Head of caudate nucleus (tissue), 42 donors: ENCODE measurements at regions not wholly inside any gene's neighbourhood (a gene's known extent, or its start where the extent isn't known, plus 50 kb on each side); places are given as distances from the start of the nearest gene placed in this dataset.

Source experiments
- DNase-seq, 42 donors: peaks; one replicate each; pipeline versions ENCODE4 v3.0.0 to v3.0.0-alpha.2; 2020 to 2021; ENCODE audit warnings: mixed read lengths in 7 of 42
- intact Hi-C: fragments of 100-400 bp; cut with DNase I; formaldehyde crosslinking; loops from one replicate; pipeline ENCODE4 v1.15.0; 2022

DNA sequence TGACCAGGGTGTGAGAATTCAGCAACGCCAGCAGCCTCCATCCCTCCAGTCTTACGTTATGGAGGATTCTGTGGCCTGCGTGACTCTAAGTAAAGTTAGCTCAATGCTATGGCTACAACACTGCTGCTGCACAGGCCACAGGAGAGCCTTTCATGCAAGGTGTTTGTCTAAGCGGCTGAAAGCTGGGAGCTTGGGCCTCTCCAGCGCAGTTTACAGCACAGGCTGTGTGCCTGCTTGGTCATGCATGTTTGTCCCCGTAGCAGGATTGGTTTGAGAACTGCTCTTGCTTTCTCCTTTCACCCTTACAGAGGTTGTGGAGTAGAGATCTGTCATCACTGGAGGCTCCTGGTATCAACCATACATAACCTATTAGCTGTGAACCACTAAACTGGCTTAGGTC is 113.1 kb upstream of the TMCC3 start:
- no peak for DNase-seq
- intact Hi-C loops: loop anchor here (10.0 kb wide), 1 partner anchor 219 kb away; no protein-coding TSS in a partner anchor

DNA sequence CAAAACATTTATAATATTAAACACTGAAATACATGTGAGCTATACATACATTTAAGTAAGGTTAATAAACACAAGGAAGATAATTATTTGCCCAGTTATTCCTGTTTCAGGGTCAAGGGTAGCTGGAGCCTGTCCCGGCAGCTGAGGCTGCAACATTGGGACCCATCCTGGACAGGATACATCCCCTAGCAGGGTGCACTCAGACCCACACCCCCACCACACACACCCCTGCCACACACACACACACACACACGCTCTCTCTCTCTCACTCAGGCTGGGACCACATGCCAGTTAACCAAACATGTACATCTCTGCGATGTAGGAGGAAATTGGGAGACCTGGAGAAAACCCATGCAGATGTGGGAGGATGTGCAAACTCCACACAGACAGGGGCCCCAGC is 112.6 kb upstream of the TMCC3 start:
- DNase-seq: no peak
- intact Hi-C loops: loop anchor here (10.0 kb wide), 1 partner anchor 218 kb away; no protein-coding TSS in a partner anchor

DNA sequence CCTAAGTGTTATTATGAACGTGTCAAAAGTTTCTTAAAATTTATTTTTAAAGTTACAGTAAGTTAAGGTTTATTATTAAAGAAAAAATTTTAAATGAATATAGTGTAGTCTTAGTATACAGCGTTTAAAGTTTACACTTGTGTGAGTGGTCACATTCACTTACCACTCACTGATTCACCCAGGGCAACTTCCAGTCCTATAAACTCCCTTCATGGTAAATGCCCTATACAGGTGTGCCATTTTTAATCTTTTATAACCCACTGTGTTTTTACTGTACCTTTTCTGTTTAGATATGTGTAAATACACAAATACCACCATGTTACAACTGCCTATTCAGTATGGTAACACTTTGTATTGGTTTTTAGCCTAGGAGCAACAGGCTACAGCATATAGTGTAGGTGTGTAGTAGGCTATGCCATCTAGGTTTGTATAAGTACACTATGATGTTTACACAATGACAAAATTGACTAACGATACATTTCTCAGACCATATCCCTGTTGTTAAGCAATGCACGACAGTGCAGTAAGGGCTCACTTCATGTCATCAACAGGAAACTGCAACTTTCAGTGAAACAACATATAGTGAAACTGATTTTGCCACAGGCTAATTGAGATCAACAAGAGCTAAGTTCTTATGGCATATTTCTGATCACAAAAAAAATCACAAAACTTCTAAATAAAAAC is 112.0 kb upstream of the TMCC3 start:
- peak in 1 of 42 donors; percentile 3 for DNase-seq
- intact Hi-C loops: loop anchor here (10.0 kb wide), 1 partner anchor 218 kb away; no protein-coding TSS in a partner anchor

DNA sequence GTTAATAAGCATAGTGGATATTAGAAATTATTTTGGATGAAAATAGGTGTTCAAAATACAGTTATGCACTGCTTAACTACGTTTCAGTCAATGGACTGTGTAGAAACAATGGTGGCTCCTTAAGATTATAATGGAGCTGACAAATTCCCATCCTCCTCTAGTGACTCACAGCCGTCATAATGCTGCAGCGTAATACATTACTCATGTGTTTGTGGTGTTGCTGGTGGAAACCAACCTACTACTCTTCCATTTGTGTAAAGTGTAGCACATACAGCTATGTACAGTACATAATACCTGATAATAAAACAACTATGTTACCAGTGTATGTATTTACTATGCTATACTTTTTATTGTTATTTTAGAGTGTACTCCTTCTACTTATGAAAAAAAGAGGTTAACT is 111.2 kb upstream of the TMCC3 start:
- intact Hi-C loops: loop anchor here (10.0 kb wide), 1 partner anchor 217 kb away; no protein-coding TSS in a partner anchor
- DNase-seq: no peak

DNA sequence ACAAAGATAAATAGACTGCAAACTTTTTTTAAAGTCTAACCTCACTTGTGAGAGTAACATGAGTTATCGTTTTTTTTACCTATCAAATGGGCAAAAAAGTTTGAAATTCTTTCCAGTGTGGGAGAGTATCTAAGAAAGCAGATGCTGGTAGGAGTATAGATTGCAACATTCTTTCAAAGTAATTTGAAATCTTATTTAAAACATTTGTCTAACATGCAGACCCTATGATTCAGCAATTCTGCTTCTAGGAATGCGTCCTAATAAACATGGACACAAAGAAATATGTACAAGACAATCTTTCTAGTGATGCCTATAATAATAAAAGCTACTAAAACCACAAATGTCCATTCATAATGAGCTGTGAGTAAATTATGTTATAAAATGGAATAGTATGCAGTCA is 110.4 kb upstream of the TMCC3 start:
- no peak for DNase-seq
- intact Hi-C loops: loop anchor here (10.0 kb wide), 1 partner anchor 216 kb away; no protein-coding TSS in a partner anchor

DNA sequence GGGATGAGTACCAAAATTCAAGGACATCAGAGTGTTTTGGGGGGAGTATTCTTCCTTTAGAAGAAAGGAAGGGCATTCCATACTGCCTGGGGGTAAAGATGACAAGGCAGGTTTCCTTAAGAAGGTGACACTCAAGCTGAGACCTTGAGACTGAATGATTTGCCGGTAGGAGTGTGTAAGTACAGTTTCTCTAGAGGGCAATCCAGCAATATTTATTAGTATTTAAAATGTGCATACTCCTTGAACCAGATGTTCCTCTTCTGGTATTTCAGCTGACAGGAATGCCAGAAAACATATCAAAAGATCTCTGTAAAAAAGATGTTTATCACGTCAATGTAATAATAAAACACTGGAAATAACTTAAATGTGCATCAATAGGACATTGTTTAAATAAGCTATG is 106.4 kb upstream of the TMCC3 start:
- intact Hi-C loops: no loop called here

DNA sequence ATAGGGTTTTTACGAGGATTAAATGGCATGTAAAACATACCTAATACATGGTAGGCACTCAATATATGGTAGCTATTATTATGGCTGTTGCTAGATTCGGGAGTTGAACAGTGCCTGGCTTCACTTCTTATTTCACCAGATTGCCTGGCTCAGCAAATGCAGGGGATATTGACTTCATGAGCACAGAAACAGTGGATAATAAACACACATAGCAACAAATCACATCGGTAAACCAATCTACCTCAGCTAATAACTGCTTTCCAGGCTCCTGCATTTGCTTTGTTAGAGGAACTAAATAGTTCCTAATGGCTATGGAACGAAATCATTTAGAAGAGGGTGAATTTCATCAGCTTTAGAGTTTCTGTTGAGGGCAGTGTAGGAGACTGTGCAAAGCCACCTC is 105.2 kb upstream of the TMCC3 start:
- intact Hi-C loops: no loop called here
- DNase-seq: no peak

More for the DNA sequence above, 106.4 kb upstream of the TMCC3 start:
- DNase-seq: no peak

DNA sequence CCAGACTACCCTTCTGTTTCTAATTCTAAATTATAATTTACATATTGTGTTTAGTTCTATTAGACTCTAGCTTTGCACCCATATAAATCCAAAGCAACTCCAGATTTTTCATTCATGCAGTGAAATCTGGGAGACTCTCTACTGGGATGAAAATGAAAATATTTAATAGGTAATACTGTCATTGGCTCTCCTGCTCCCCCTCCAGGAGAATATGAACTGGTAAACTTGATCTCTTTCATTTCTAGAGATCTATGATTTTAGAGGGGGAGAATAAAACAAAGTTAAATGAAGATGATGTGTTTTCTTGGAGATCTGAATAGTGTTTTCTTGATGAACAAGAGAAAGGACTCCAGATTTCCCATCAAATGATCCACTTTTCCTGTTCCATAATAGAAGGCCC is 104.3 kb upstream of the TMCC3 start:
- intact Hi-C loops: no loop called here
- no peak for DNase-seq

DNA sequence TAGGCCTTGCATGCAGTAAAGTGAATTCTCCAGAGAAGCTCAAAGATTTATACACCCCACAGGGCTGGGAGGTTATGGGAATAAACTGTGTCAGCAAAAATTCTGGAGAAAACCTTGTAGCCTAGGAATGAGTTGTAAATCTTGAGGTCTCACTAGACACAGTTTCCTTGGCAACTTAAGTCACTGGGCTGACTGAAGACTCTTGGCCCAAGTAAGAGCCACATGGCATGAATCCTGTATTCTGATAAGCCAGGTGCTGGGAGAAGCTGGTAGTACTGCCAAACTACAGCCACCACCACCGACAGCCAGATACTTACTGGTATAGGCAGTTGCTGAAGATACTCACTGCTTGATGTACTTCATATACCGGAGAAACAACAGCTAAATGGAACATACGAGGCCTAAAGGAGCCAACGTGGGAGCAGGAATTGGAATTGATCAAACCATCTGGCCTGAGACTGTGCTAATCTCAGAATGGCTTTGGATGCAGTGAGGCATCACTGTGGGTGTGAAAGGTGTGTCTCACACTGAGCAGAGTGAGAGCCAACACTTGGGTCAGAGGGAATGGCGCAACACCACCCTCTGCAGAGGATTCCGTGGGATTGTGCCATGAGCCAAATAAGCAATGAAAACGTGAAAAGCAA is 102.8 kb upstream of the TMCC3 start:
- peak in 3 of 42 donors; percentile 14 to 33 (median 17) for DNase-seq
- intact Hi-C loops: no loop called here

DNA sequence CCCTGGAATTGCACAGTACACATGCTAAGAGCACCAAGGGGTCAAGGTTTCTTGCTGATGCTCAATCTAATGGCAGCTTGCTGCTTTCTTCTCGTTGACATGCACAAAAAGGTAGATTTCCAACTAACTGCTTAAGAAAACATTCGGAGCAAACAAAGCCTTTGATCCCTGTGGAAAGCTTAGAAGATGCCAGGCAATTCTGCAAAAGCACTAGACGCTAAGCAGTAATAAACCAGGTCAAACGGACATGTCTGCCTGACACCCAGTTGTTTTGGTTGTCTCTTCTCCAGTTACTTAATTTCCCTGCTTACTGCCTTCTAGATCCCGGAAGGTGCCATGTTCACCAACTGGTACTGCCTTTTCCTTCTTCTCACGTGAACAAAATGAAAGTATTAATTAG is 100.5 kb upstream of the TMCC3 start:
- intact Hi-C loops: no loop called here
- no peak for DNase-seq

DNA sequence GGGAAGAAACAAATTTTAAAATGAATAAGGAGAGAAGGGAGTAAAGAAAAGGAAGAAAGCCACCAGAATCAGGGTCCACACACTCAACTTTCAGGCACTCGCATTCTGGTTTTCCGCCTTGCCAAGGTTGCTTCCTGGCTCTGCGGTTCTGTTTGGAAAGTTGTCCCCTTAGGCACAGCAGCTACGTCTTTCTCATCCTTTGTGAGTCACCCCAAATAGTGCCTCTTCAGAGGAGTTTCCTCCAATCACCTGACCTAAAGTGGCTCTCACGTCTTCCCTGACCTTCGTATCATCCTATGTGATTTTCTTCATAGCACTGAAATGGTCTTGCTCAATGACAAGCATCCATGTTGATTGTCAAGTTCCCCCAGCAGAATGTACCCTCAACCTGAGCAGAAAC is 99.5 kb upstream of the TMCC3 start:
- DNase-seq: no peak
- intact Hi-C loops: no loop called here

DNA sequence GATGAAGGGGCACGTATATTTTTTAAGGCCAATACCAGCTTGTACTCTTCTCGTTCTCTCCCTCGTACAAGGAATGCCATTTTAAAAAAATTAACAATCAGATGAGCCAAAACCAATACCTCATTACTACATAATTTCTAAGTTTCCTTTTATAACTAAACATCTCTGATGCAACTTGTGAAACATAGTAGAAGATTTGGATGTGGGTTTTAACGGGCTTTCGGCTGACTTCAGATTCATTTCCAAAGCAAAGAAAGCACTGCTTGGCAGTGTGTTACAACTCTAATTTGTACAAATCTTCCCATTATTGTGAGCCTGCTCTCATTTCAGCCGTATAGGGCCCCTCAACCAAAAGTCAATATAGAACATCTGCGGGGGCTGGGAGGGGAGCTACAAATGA is 99.1 kb upstream of the TMCC3 start:
- DNase-seq: no peak
- intact Hi-C loops: no loop called here

DNA sequence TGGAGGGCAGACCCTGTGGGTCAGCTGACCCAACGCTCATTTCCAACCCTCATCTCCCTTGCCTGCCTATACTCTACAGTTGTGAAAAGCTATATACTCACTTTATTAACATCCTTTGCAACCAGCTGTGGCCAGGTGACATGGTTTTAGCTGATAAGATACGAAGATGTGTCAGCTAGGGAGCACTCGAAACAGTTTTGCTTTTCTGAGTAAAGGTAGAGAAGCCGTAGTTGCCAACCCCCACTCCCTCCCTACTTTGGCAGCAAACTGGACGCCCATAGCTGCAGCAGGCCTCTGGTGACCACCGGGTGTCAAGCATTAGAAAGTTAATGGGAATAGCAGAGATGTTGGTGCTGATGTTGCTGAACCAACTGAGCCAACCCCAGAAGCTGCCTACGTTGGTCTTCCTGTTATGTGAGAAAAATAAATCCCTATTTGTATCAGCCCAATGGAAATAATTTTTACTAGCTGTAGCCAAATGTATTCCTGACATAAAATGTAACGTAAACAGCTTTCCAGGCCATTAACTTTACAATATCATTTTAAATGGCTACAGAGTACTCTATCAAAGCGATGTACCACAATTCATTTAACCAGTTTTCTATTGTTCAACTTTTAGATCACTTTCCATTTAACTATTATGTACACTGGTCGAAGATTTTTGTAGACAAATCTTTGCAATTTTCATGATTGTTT is 98.5 kb upstream of the TMCC3 start:
- DNase-seq: no peak
- intact Hi-C loops: no loop called here

DNA sequence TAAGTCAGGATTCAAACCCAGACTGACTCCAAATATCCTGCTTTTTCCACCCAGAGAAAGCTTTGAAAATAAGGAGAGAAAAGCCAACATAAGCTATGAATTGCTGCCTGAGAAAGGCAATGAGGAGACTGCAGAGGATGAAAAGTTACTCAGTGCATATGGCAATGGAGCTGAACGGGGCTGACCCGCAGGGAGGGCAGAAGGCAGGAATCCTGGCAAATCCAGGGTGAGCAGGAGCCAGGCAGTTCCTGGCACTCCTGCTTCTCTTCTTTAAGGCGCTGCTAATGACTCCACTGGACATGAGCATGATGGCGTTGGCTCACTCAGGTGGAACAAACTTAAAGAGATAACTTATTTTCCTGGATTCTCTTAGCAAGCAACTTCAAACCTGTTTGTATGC is 95.2 kb upstream of the TMCC3 start:
- DNase-seq: no peak
- intact Hi-C loops: no loop called here

DNA sequence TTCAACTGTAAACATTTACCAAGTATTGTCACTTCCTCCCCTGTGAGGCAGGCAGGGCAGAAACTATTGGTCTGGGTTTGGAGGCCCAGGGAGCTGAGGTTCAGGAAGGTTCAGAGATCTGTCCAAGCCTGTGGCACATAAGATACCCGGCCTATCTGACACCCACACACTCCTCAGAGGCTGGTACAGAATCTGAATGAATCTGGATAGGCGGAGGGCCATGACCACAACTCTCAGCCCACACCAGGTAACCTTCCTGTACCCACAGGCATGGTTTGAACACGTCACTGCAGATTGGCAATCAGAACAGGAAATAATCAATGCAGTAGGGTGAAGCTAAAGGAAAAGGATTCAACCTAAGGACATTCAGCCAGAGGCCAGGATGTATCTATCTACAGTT is 92.8 kb upstream of the TMCC3 start:
- DNase-seq: no peak
- intact Hi-C loops: no loop called here

DNA sequence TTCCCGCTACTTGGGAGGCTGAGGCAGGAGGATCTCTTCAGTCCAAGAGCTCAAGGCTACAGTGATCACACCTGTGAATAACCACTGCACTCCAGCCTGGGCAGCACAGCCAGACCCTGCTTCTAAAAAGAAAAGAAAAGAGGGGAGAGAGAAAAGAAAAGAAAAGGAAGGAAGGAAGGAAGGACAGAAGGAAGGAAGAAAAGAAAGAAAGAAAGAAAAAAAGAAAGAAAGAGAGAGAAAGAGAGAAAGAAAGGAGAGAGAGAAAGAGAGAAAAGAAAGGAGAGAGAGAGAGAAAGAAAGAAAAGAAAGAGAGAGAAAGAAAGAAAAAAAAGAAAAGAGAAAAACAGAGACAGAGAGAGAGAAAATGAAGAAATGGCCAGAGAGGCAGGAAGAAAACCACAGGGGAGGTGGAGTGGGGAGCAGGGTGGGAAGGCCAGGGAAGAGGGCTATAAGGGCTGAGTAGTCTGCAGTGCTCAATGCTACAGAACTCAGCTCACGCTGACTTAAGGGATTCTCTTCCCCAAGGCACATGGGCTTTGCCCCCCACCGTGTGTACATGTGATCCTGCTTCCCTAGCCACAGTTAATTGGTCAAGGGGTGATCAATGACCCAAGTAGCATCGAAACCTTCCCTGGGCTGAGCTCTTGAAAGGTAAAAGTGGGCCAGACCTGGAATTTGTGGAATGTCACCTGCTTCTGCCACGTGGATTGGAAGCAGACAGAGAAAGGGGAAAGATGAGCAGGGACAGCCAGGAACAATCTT is 90.4 kb upstream of the TMCC3 start:
- DNase-seq: no peak
- intact Hi-C loops: no loop called here

DNA sequence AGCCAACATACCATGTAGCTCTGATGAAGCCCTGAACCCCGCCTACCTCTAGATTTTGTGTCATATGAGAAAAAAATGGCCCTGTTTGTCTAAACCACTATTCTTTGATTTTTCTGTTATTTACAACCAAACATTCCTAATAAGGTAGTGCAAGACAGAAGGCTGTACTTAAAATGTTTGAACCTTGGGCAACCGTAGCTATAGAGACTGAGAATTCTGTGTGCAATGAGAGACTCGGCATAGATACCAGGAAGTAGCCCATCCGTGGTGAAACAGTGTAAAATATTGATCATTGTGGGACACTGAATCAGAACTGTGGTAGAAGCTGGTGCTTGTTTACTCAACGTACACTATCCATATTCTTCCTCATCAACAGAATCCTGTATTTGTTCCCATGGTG is 86.5 kb upstream of the TMCC3 start:
- no peak for DNase-seq

DNA sequence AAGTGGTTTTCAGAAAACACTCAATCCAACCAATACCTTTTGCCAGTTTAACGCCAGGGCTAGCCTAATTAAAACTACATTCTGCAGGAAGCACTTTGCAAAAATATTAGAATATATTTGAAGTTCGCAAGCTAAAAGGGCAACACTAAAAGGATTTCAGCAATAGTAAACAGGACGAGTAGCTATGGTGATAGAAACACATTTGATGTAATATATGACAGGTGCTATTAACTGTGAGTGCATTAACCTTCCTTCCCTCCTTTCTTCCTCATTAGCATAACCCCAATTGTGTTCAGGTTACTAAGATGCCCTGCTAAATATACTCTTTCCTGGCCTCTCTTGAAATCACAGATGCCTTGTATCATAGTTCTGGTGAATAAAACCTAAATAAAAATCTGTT is 85.6 kb upstream of the TMCC3 start:
- intact Hi-C loops: no loop called here

More for the DNA sequence above, 86.5 kb upstream of the TMCC3 start:
- intact Hi-C loops: no loop called here

DNA sequence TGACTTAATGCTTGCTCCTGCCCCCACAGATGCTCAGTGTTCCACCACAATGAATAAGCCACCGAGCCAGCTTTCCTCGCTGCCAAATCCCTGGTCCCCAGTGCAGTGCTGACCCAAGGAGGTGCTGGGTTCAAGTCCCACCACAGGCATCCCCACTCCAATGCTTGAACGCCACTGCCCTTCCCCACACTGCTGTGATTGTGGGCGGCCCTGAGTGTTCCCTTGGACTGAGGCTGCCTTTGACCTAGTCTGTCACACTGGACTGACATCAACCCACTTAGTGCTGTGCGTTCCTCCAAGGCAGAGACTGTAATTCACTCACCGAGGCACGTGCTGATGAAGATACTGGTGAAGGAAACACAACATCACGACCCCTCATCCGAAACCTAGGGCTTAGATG is 83.4 kb upstream of the TMCC3 start:
- intact Hi-C loops: no loop called here
- DNase-seq: no peak

More for the DNA sequence above, 85.6 kb upstream of the TMCC3 start:
- no peak for DNase-seq
